GM12864 (cell line): ENCODE measurements at regions not wholly inside any gene's neighbourhood (a gene's known extent, or its start where the extent isn't known, plus 50 kb on each side); places are given as distances from the start of the nearest gene placed in this dataset.

ENCODE experiments used
- DNase-seq: peaks from one replicate; pipeline ENCODE4 v3.0.0-alpha.2; 2011; ENCODE audit warnings: low read depth
- H3K4me3 ChIP-seq: 2 replicates; pipeline ENCODE4 v1.5.1; 2011; ENCODE audit warnings: mild to moderate bottlenecking, low read depth, low read length, control low read depth
- CTCF ChIP-seq: IDR thresholded peaks from 2 replicates; pipeline ENCODE4 v1.5.1; 2011; ENCODE audit warnings: low read depth, mild to moderate bottlenecking, moderate library complexity, low read length, control low read depth, inconsistent platforms; ENCODE audit errors: missing control alignments

GRCh38 chrY:7923476-7924017, 1012.0 kb upstream of the AMELY start:
- H3K4me3 ChIP-seq = no peak overlapping the region
- no peak for TF ChIP-seq CTCF
- no peak for DNase-seq

GRCh38 chrY:7920382-7920781, 1008.8 kb upstream of the AMELY start:
- H3K4me3 ChIP-seq = no peak overlapping the region
- no peak for TF ChIP-seq CTCF
- no peak for DNase-seq

GRCh38 chrY:7888506-7888905, 977.0 kb upstream of the AMELY start:
- no peak overlapping the region for H3K4me3 ChIP-seq
- DNase-seq = no peak
- no peak for TF ChIP-seq CTCF

DNA sequence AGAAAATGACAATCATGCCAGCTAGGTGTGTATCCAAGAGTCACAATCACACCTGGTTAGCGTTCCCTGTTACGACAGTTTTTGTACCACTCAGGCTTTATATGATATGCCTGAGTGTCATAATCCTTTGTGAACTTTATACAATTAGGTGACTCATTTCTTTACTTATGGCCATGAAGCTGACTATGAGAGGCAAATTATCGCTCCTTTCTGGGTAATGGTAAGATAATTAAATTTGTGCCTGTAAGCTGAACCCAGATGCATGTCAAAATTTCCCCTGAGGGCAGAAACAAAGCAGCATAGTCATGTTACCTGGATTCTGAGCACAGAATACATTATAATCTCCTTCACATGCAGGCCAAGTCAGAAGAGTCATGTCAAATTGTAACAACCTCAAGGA, 970.1 kb upstream of the AMELY start:
- no peak for DNase-seq
- no peak for TF ChIP-seq CTCF
- no peak overlapping the region for H3K4me3 ChIP-seq

DNA sequence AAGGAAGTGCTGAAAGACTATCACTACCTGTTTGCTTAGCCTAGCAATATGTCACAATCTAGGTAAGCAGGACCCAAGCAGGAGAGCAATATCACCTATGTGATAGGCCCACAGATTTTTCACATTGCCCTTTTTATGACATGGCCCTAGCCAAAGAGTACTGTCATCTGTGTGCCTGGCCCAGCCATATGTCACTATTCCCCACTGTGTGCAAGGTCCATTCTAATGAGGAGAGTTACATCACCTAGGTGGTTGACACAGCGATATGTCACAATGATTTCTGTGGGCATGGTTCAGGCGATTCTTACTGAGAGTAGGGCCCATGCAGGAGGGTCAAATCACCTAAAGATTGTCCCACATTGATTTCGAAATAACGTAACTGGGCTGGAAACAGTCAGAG, 967.7 kb upstream of the AMELY start:
- no peak for DNase-seq
- TF ChIP-seq CTCF = no peak
- no peak overlapping the region for H3K4me3 ChIP-seq

DNA sequence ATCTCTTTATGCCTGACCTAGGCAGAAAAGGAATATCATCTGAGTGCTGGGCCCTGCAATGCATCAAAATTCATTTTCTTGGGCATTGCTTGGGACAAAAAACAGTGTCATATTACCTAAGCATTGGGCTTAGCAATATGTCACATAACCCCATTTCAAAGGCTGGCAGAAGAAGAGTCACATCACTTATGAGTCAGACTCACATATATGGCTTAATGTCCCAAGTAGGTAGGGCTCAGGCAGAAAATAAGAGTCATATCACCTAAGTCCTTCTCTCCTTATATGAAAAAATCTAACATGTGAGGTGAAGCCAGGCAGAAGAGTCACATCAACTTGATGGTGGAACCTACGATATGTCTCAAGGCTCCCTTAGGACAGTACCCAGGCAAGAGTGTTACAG, 967.2 kb upstream of the AMELY start:
- no peak overlapping the region for H3K4me3 ChIP-seq
- no peak for DNase-seq
- no peak for TF ChIP-seq CTCF

- DNase-seq = no peak
- no peak for TF ChIP-seq CTCF
These were observed 965.9 kb upstream of the AMELY start for GRCh38 chrY:7877458-7877857.

More at GRCh38 chrY:7877458-7877857, 965.9 kb upstream of the AMELY start:
- no peak overlapping the region for H3K4me3 ChIP-seq
